Uterus (tissue), 3 donors: ENCODE measurements at regions not wholly inside any gene's neighbourhood (a gene's known extent, or its start where the extent isn't known, plus 50 kb on each side); places are given as distances from the start of the nearest gene placed in this dataset.

Source experiments
- DNase-seq, 2 donors: peaks; one replicate each; pipeline ENCODE4 v3.0.0-alpha.2; 2019 to 2020
- H3K27ac ChIP-seq, 2 donors: fragments of 200-600 bp; sonication (generic); 1 replicate in 1 of 2; 2 replicates in 1 of 2; pipeline ENCODE4 v1.5.1; 2016 to 2018
- H3K27me3 ChIP-seq, 2 donors: fragments of 200-600 bp; sonication (generic); one replicate each; pipeline ENCODE4 v1.5.1; 2018 to 2019; ENCODE audit warnings: control low read depth in 1 of 2
- H3K36me3 ChIP-seq, 2 donors: fragments of 200-600 bp; sonication (generic); one replicate each; pipeline ENCODE4 v1.5.1; 2019; ENCODE audit warnings: control low read depth in 1 of 2
- H3K4me1 ChIP-seq, 2 donors: fragments of 200-600 bp; sonication (generic); one replicate each; pipeline ENCODE4 v1.5.1; 2018 to 2019; ENCODE audit warnings: control low read depth in 1 of 2
- H3K4me3 ChIP-seq, 2 donors: fragments of 200-600 bp; sonication (generic); 1 replicate in 1 of 2; 2 replicates in 1 of 2; pipeline ENCODE4 v1.5.1; 2018 to 2019; ENCODE audit warnings: mild to moderate bottlenecking in 1 of 2
- H3K9me3 ChIP-seq, 2 donors: fragments of 200-600 bp; sonication (generic); one replicate each; pipeline ENCODE4 v1.5.1; 2019; ENCODE audit warnings: control low read depth in 1 of 2
- CTCF ChIP-seq, 4 experiments: fragments of 200-600 bp in 2 of 4; fragments of 450-650 bp in 2 of 4; sonication (generic) in 2 of 4; IDR thresholded peaks; one replicate each; pipeline ENCODE4 v1.5.1; 2016 to 2019; ENCODE audit warnings: antibody characterized with exemption in 4 of 4, mild to moderate bottlenecking in 2 of 4, moderate library complexity in 1 of 4
- POLR2A ChIP-seq, 2 donors: fragments of 450-650 bp; IDR thresholded peaks; one replicate each; pipeline ENCODE4 v1.6.1; 2016; ENCODE audit warnings: antibody characterized with exemption in 2 of 2, mild to moderate bottlenecking in 1 of 2, moderate library complexity in 1 of 2
- intact Hi-C: fragments of 100-400 bp; cut with DNase I; formaldehyde crosslinking; loops from one replicate; pipeline ENCODE4 v1.15.1; 2023; ENCODE audit warnings: low total_unique reads
- donor health status: DM: yes; HTN: yes; CAD: no.

GRCh38 chr5:100641833-100642232, 106.7 kb downstream of the FAM174A start:
- Histone ChIP-seq H3K4me1 (no peaks in the 10 kb centered on the region), H3K4me3 (no peak overlapping the region), H3K27me3 (no peaks in the 10 kb centered on the region), H3K9me3 (no peaks in the 10 kb centered on the region), H3K27ac (no peak overlapping the region), H3K36me3 (no peaks in the 10 kb centered on the region)
- no peak for DNase-seq
- intact Hi-C loops = no loop called here
- no peak for TF ChIP-seq CTCF (IDR thresholded peaks at IDR 0.05)
- TF ChIP-seq POLR2A (IDR thresholded peaks at IDR 0.05) = no peak

GRCh38 chr5:100643473-100643872, 108.3 kb downstream of the FAM174A start:
- intact Hi-C loops = no loop called here
- no peak overlapping the region for H3K27ac ChIP-seq
- TF ChIP-seq CTCF (IDR thresholded peaks at IDR 0.05) (no peak), POLR2A (IDR thresholded peaks at IDR 0.05) (no peak)

GRCh38 chr5:100644185-100644584, 109.0 kb downstream of the FAM174A start:
- intact Hi-C loops = no loop called here
- H3K4me3 ChIP-seq = no peak overlapping the region
- TF ChIP-seq POLR2A (IDR thresholded peaks at IDR 0.05) (no peak), CTCF (IDR thresholded peaks at IDR 0.05) (no peak)
- DNase-seq = no peak
- H3K36me3 ChIP-seq = no peaks in the 10 kb centered on the region
- H3K9me3 ChIP-seq = no peaks in the 10 kb centered on the region
- no peaks in the 10 kb centered on the region for H3K27me3 ChIP-seq
- no peak overlapping the region for H3K27ac ChIP-seq
- H3K4me1 ChIP-seq = no peaks in the 10 kb centered on the region

More at GRCh38 chr5:100643473-100643872, 108.3 kb downstream of the FAM174A start:
- no peaks in the 10 kb centered on the region for H3K27me3 ChIP-seq
- H3K36me3 ChIP-seq = no peaks in the 10 kb centered on the region
- H3K9me3 ChIP-seq = no peaks in the 10 kb centered on the region
- H3K4me3 ChIP-seq = no peak overlapping the region
- H3K4me1 ChIP-seq = no peaks in the 10 kb centered on the region
- DNase-seq = no peak

GRCh38 chr5:100644776-100645175, 109.6 kb downstream of the FAM174A start:
- DNase-seq = no peak
- H3K36me3 ChIP-seq = no peaks in the 10 kb centered on the region
- no peak overlapping the region for H3K27ac ChIP-seq
- H3K9me3 ChIP-seq = no peaks in the 10 kb centered on the region
- TF ChIP-seq POLR2A (IDR thresholded peaks at IDR 0.05) = no peak
- TF ChIP-seq CTCF (IDR thresholded peaks at IDR 0.05) = no peak
- intact Hi-C loops = no loop called here
- H3K4me3 ChIP-seq = no peak overlapping the region
- H3K4me1 ChIP-seq = no peaks in the 10 kb centered on the region
- no peaks in the 10 kb centered on the region for H3K27me3 ChIP-seq

- intact Hi-C loops = no loop called here
- H3K27ac ChIP-seq = no peak overlapping the region
- no peak for TF ChIP-seq POLR2A (IDR thresholded peaks at IDR 0.05)
- TF ChIP-seq CTCF (IDR thresholded peaks at IDR 0.05) = no peak
- H3K4me1 ChIP-seq = no peaks in the 10 kb centered on the region
- no peaks in the 10 kb centered on the region for H3K9me3 ChIP-seq
- no peaks in the 10 kb centered on the region for H3K36me3 ChIP-seq
- H3K4me3 ChIP-seq = no peak overlapping the region
- no peak for DNase-seq
- no peaks in the 10 kb centered on the region for H3K27me3 ChIP-seq
Measured at GRCh38 chr5:100646011-100646410, 110.8 kb downstream of the FAM174A start.
